GM23338 (cell line): ENCODE measurements at regions not wholly inside any gene's neighbourhood (a gene's known extent, or its start where the extent isn't known, plus 50 kb on each side); places are given as distances from the start of the nearest gene placed in this dataset.

ENCODE experiments used
- ATAC-seq: fragments of 200-7000 bp; cut with Tn5 transposase; 3 replicates; pipeline ENCODE4 v1.9.1; 2020
- DNase-seq: peaks from one replicate; pipeline ENCODE4 v3.0.0-alpha.2; 2015; ENCODE audit warnings: low spot score
- H2AFZ ChIP-seq: fragments of 200-600 bp; sonication (generic); 2 replicates; pipeline ENCODE4 v1.8.0; 2016; ENCODE audit warnings: antibody characterized with exemption, mild to moderate bottlenecking, moderate library complexity
- H3F3A ChIP-seq: fragments of 200-600 bp; sonication (generic); replicated peaks from 2 replicates; pipeline ENCODE4 v1.8.0; 2017; ENCODE audit warnings: antibody characterized with exemption, mixed run types, low read depth
- H3K27ac ChIP-seq: fragments of 200-600 bp; sonication (generic); 2 replicates; pipeline ENCODE4 v1.6.1; 2016; ENCODE audit warnings: low read depth
- H3K27me3 ChIP-seq: fragments of 200-600 bp; sonication (generic); 2 replicates; pipeline ENCODE4 v1.8.0; 2016; ENCODE audit warnings: mild to moderate bottlenecking, mixed run types, moderate library complexity; ENCODE audit not compliant: insufficient read depth
- H3K36me3 ChIP-seq: fragments of 200-600 bp; sonication (generic); 2 replicates; pipeline ENCODE4 v1.8.0; 2016; ENCODE audit warnings: mild to moderate bottlenecking; ENCODE audit not compliant: insufficient read depth
- H3K4me1 ChIP-seq: fragments of 200-600 bp; sonication (generic); 2 replicates; pipeline ENCODE4 v1.8.0; 2016; ENCODE audit warnings: mild to moderate bottlenecking, moderate library complexity; ENCODE audit not compliant: insufficient read depth
- H3K4me2 ChIP-seq: fragments of 200-600 bp; sonication (generic); 2 replicates; pipeline ENCODE4 v1.7.1; 2017; ENCODE audit warnings: mixed run types
- H3K4me3 ChIP-seq: fragments of 200-600 bp; sonication (generic); 2 replicates; pipeline ENCODE4 v1.6.1; 2016; ENCODE audit warnings: mixed run types
- H3K79me2 ChIP-seq: fragments of 200-600 bp; sonication (generic); replicated peaks from 2 replicates; pipeline ENCODE4 v1.8.0; 2017; ENCODE audit warnings: mild to moderate bottlenecking; ENCODE audit not compliant: insufficient read depth
- H3K9me2 ChIP-seq: fragments of 200-600 bp; sonication (generic); 2 replicates; pipeline ENCODE4 v1.8.0; 2017; ENCODE audit not compliant: insufficient read depth
- H4K20me1 ChIP-seq: fragments of 200-600 bp; sonication (generic); replicated peaks from 2 replicates; pipeline ENCODE4 v1.8.0; 2017; ENCODE audit warnings: mild to moderate bottlenecking; ENCODE audit not compliant: insufficient read depth
- H3K27ac Mint-ChIP-seq: 2 replicates; pipeline ENCODE4 v1.8.0; 2020; ENCODE audit warnings: inconsistent platforms, mild to moderate bottlenecking, moderate library complexity, mixed read lengths
- H3K27me3 Mint-ChIP-seq: 3 replicates; pipeline ENCODE4 v1.8.0; 2022; ENCODE audit warnings: low read depth, mild to moderate bottlenecking, moderate library complexity, mixed read lengths, inconsistent platforms; ENCODE audit not compliant: insufficient read depth, poor library complexity
- H3K36me3 Mint-ChIP-seq: 3 replicates; pipeline ENCODE4 v1.8.0; 2021; ENCODE audit warnings: low read depth, mild to moderate bottlenecking, inconsistent platforms, moderate library complexity, mixed read lengths
- H3K4me1 Mint-ChIP-seq: 3 replicates; pipeline ENCODE4 v1.8.0; 2020; ENCODE audit warnings: mild to moderate bottlenecking, inconsistent platforms, mixed read lengths
- H3K4me3 Mint-ChIP-seq: 3 replicates; pipeline ENCODE4 v1.8.0; 2021; ENCODE audit warnings: moderate library complexity, mild to moderate bottlenecking, inconsistent platforms, mixed read lengths
- H3K9me3 Mint-ChIP-seq: 3 replicates; pipeline ENCODE4 v1.8.0; 2020; ENCODE audit warnings: moderate library complexity, mild to moderate bottlenecking, inconsistent platforms, mixed read lengths
- CREB1 ChIP-seq: fragments of 250-450 bp; sonication (Bioruptor Pico); IDR thresholded peaks from 2 replicates; pipeline ENCODE4 v1.5.0; 2020; ENCODE audit warnings: low read depth, mild to moderate bottlenecking, moderate library complexity
- CTCF ChIP-seq, 2 experiments: fragments of 200-600 bp in 1 of 2; sonication (generic) in 1 of 2; conservative IDR thresholded peaks; 2 replicates each; pipeline versions ENCODE4 v1.5.1 to v1.6.1; 2016 to 2017; ENCODE audit warnings: antibody characterized with exemption in 2 of 2, low read depth in 2 of 2, mild to moderate bottlenecking in 2 of 2, moderate library complexity in 1 of 2
- ETS1 ChIP-seq: IDR thresholded peaks from 2 replicates; pipeline ENCODE4 v1.6.1; 2016; ENCODE audit warnings: antibody characterized with exemption
- EZH2 ChIP-seq: fragments of 200-600 bp; sonication (generic); IDR thresholded peaks from one replicate; pipeline ENCODE4 v1.8.0; 2017; ENCODE audit warnings: antibody characterized with exemption, mild to moderate bottlenecking, low read depth; ENCODE audit not compliant: unreplicated experiment
- EZH2phosphoT487 ChIP-seq: fragments of 200-600 bp; sonication (generic); IDR thresholded peaks from one replicate; pipeline ENCODE4 v1.8.1; 2018; ENCODE audit warnings: antibody characterized with exemption; ENCODE audit not compliant: unreplicated experiment
- JUNB ChIP-seq: IDR thresholded peaks from one replicate; pipeline ENCODE4 v1.6.1; 2016; ENCODE audit warnings: antibody characterized with exemption; ENCODE audit not compliant: unreplicated experiment
- NANOG ChIP-seq: IDR thresholded peaks from 2 replicates; pipeline ENCODE4 v1.6.1; 2016; ENCODE audit warnings: antibody characterized with exemption, borderline replicate concordance
- POLR2AphosphoS5 ChIP-seq: IDR thresholded peaks from 2 replicates; pipeline ENCODE4 v1.6.1; 2016; ENCODE audit warnings: antibody characterized with exemption, low read depth
- REST ChIP-seq: IDR thresholded peaks from one replicate; pipeline ENCODE4 v1.6.1; 2018; ENCODE audit warnings: antibody characterized with exemption; ENCODE audit not compliant: unreplicated experiment
- ZNF331 ChIP-seq: fragments of 250-450 bp; sonication (Bioruptor Pico); IDR thresholded peaks from 2 replicates; pipeline ENCODE4 v1.5.0; 2020; ENCODE audit warnings: low read depth, mild to moderate bottlenecking, moderate library complexity

- no peak for TF ChIP-seq CTCF (conservative IDR thresholded peaks at IDR 0.05; ENCODE audit: low read depth in 2 of 2)
- TF ChIP-seq EZH2phosphoT487 = no peak
- TF ChIP-seq JUNB = no peak
- no peak for TF ChIP-seq NANOG
Measured at GRCh38 chr12:91276509-91276908, 93.9 kb upstream of the DCN start (continued).

- Mint-ChIP-seq H3K36me3 (no peaks in the 10 kb centered on the region), H3K27me3 (no peaks in the 10 kb centered on the region), H3K4me1 (peaks cover 46% of the 10 kb centered on the region), H3K27ac (peak overlapping the region; percentile 91), H3K9me3 (no peaks in the 10 kb centered on the region), H3K4me3 (no peak overlapping the region)
- no peak overlapping the region for H3K4me3 ChIP-seq
- no peaks in the 10 kb centered on the region for H3K36me3 ChIP-seq
- H3K4me1 ChIP-seq = peaks cover 21% of the 10 kb centered on the region
- H3F3A ChIP-seq = no peaks in the 10 kb centered on the region
- H3K27me3 ChIP-seq = no peaks in the 10 kb centered on the region
- H3K27ac ChIP-seq = no peak overlapping the region
- DNase-seq (no peak), ATAC-seq (no peak)
- no peaks in the 10 kb centered on the region for H3K79me2 ChIP-seq
- H2AFZ ChIP-seq = peak overlapping the region; percentile 83
- H3K4me2 ChIP-seq = 0 out of 2 replicates have a peak overlapping the region, but pooled peaks have one; percentile 12
- H3K9me2 ChIP-seq = no peaks in the 10 kb centered on the region
- no peaks in the 10 kb centered on the region for H4K20me1 ChIP-seq
- TF ChIP-seq CREB1 (CRISPR knock-in tag) (no peak), JUNB (no peak), CTCF (conservative IDR thresholded peaks at IDR 0.05; ENCODE audit: low read depth in 2 of 2) (no peak), REST (no peak), NANOG (no peak), POLR2AphosphoS5 (no peak), ETS1 (no peak), EZH2phosphoT487 (no peak), EZH2 (no peak), ZNF331 (CRISPR knock-in tag) (no peak)
Measured at GRCh38 chr12:91275321-91275720, 92.7 kb upstream of the DCN start.
